Smooth muscle cell (in vitro differentiated cells): ENCODE measurements at regions not wholly inside any gene's neighbourhood (a gene's known extent, or its start where the extent isn't known, plus 50 kb on each side); places are given as distances from the start of the nearest gene placed in this dataset.

ENCODE experiments used
- DNase-seq: peaks from one replicate; lab custom pipeline; 2025; ENCODE audit not compliant: unreplicated experiment; lab: John Stamatoyannopoulos, UW
- H2AFZ ChIP-seq: fragments of 200-600 bp; sonication (generic); 2 replicates; pipeline ENCODE4 v1.6.0; 2016; ENCODE audit warnings: antibody characterized with exemption, low read depth, mild to moderate bottlenecking
- H3F3A ChIP-seq: fragments of 200-600 bp; sonication (generic); 2 replicates; pipeline ENCODE4 v1.6.0; 2017; ENCODE audit warnings: antibody characterized with exemption, low read depth
- H3K27ac ChIP-seq: fragments of 200-600 bp; sonication (generic); 2 replicates; pipeline ENCODE4 v1.5.1; 2016; ENCODE audit warnings: low read depth, mild to moderate bottlenecking
- H3K27me3 ChIP-seq: fragments of 200-600 bp; sonication (generic); 2 replicates; pipeline ENCODE4 v1.6.1; 2016; ENCODE audit warnings: low read depth, mild to moderate bottlenecking
- H3K36me3 ChIP-seq: fragments of 200-600 bp; sonication (generic); 2 replicates; pipeline ENCODE4 v1.5.1; 2016; ENCODE audit warnings: low read depth
- H3K4me1 ChIP-seq: fragments of 200-600 bp; sonication (generic); 2 replicates; pipeline ENCODE4 v1.5.1; 2016; ENCODE audit warnings: low read depth
- H3K4me2 ChIP-seq: fragments of 200-600 bp; sonication (generic); 2 replicates; pipeline ENCODE4 v1.6.0; 2016; ENCODE audit warnings: mild to moderate bottlenecking
- H3K4me3 ChIP-seq: fragments of 200-600 bp; sonication (generic); 2 replicates; pipeline ENCODE4 v1.5.1; 2016; ENCODE audit warnings: mild to moderate bottlenecking
- H3K79me2 ChIP-seq: fragments of 200-600 bp; sonication (generic); 2 replicates; pipeline ENCODE4 v1.6.0; 2016; ENCODE audit warnings: low read depth, mild to moderate bottlenecking
- H3K9ac ChIP-seq: fragments of 200-600 bp; sonication (generic); 2 replicates; pipeline ENCODE4 v1.6.0; 2016; ENCODE audit warnings: low read depth
- H3K9me3 ChIP-seq: fragments of 200-600 bp; sonication (generic); replicated peaks from 2 replicates; pipeline ENCODE4 v1.5.1; 2016; ENCODE audit warnings: low read depth
- H4K20me1 ChIP-seq: fragments of 200-600 bp; sonication (generic); 2 replicates; pipeline ENCODE4 v1.6.0; 2016; ENCODE audit warnings: low read depth
- CTCF ChIP-seq: fragments of 200-600 bp; sonication (generic); IDR thresholded peaks from 2 replicates; pipeline ENCODE4 v1.5.1; 2017; ENCODE audit warnings: borderline replicate concordance, mild to moderate bottlenecking, antibody characterized with exemption; ENCODE audit not compliant: insufficient read depth, poor library complexity, severe bottlenecking
- WGBS: methylation state at CpG from one replicate; pipeline ENCODE4 v1.1.7; 2016; ENCODE audit warnings: low lambda C conversion rate; 5-methylcytosine and 5-hydroxymethylcytosine counted together

- WGBS, result 94% methylated on average over 1 of the region's 1 CpG
- H3K9ac ChIP-seq, result no peak overlapping the region
- H4K20me1 ChIP-seq, result no peaks in the 10 kb centered on the region
- TF ChIP-seq CTCF, result no peak
- no peaks in the 10 kb centered on the region for H3K4me1 ChIP-seq
- DNase-seq, result no peak
- H3K27me3 ChIP-seq, result no peaks in the 10 kb centered on the region
- no peak overlapping the region for H3K27ac ChIP-seq
- no peak overlapping the region for H3K4me2 ChIP-seq
- H2AFZ ChIP-seq, result no peak overlapping the region
- H3F3A ChIP-seq, result no peaks in the 10 kb centered on the region
- no peak overlapping the region for H3K4me3 ChIP-seq
- no peaks in the 10 kb centered on the region for H3K79me2 ChIP-seq
- H3K36me3 ChIP-seq, result no peaks in the 10 kb centered on the region
- H3K9me3 ChIP-seq, result no peaks in the 10 kb centered on the region
These were observed 327.5 kb downstream of the ETS1 start for GRCh38 chr11:128259816-128260215.

- Histone ChIP-seq H3K79me2 (no peaks in the 10 kb centered on the region), H3K4me2 (no peak overlapping the region), H3K27me3 (no peaks in the 10 kb centered on the region), H2AFZ (no peak overlapping the region), H3K9ac (no peak overlapping the region), H3K27ac (no peak overlapping the region), H3F3A (no peaks in the 10 kb centered on the region), H4K20me1 (no peaks in the 10 kb centered on the region), H3K4me1 (no peaks in the 10 kb centered on the region), H3K4me3 (no peak overlapping the region), H3K9me3 (no peaks in the 10 kb centered on the region), H3K36me3 (no peaks in the 10 kb centered on the region)
- no peak for DNase-seq
- TF ChIP-seq CTCF, result no peak
These were observed 332.4 kb downstream of the ETS1 start for GRCh38 chr11:128254941-128255340.

DNA sequence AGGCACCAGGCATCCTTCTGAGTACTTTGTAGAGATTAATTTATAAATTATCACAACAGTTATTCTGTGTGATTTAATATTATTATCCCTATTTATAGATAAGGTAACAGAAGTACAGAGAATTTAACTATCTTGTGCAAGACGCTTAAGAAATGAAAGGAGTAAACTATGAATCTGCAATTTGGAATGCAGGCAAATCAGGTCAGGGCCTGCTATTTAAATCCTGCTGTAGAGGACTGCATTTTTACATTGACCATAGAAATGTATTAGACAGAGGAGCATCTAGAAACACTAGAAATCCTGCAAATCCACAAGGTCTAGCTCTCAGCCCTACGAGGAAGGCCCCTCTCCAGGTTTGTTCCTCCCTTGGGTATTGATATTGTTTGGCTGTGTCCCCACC is 336.2 kb downstream of the ETS1 start:
- Histone ChIP-seq H2AFZ (no peak overlapping the region), H4K20me1 (no peaks in the 10 kb centered on the region), H3K79me2 (no peaks in the 10 kb centered on the region), H3K9ac (no peak overlapping the region), H3K4me2 (peak overlapping the region; percentile 11), H3K9me3 (no peaks in the 10 kb centered on the region), H3F3A (no peaks in the 10 kb centered on the region), H3K27me3 (no peaks in the 10 kb centered on the region), H3K36me3 (no peaks in the 10 kb centered on the region), H3K27ac (peak overlapping the region; percentile 24), H3K4me1 (peaks cover 5% of the 10 kb centered on the region), H3K4me3 (no peak overlapping the region)
- DNase-seq, result no peak
- TF ChIP-seq CTCF, result no peak
- 39% methylated on average over 2 of the region's 2 CpGs for WGBS

- H3K4me1 ChIP-seq, result peaks cover 6% of the 10 kb centered on the region
- no peaks in the 10 kb centered on the region for H3K36me3 ChIP-seq
- DNase-seq, result no peak
- no peaks in the 10 kb centered on the region for H4K20me1 ChIP-seq
- TF ChIP-seq CTCF, result no peak
- H3K4me3 ChIP-seq, result no peak overlapping the region
- H3F3A ChIP-seq, result no peaks in the 10 kb centered on the region
- H3K9me3 ChIP-seq, result no peaks in the 10 kb centered on the region
- 100% methylated on average over 2 of the region's 2 CpGs for WGBS
- H3K79me2 ChIP-seq, result no peaks in the 10 kb centered on the region
- H3K27ac ChIP-seq, result no peak overlapping the region
- no peak overlapping the region for H3K9ac ChIP-seq
- H3K4me2 ChIP-seq, result no peak overlapping the region
- H3K27me3 ChIP-seq, result no peaks in the 10 kb centered on the region
- H2AFZ ChIP-seq, result no peak overlapping the region
These were observed 336.9 kb downstream of the ETS1 start for GRCh38 chr11:128250482-128250881.
